ENCODE measurements at regions not wholly inside any gene's neighbourhood (a gene's known extent, or its start where the extent isn't known, plus 50 kb on each side); places are given as distances from the start of the nearest gene placed in this dataset.

- no peak overlapping the region for H3K9ac ChIP-seq (ENCODE audit: control insufficient read depth, insufficient read depth, low read length)
- H3K9me3 ChIP-seq (replicated peaks; ENCODE audit: control insufficient read depth, insufficient read depth, low read length), result no peaks in the 10 kb centered on the region
- no peak overlapping the region for H3K27ac ChIP-seq (ENCODE audit: control insufficient read depth, insufficient read depth)
- WGBS (ENCODE audit: insufficient coverage, insufficient replicate concordance, low lambda C conversion rate, missing lambda C conversion rate), result 5% methylated on average over 1 of the region's 1 CpG
- no TSS peak for BruUV-seq (replicated peaks)
- TF ChIP-seq EGR1 (IDR thresholded peaks at IDR 0.05; ENCODE audit: borderline replicate concordance in 1 of 2, low read depth in 2 of 2, low read length in 2 of 2) (no peak), RAD51 (IDR thresholded peaks at IDR 0.05) (no peak)
- no peak for ATAC-seq
- no peak overlapping the region for H2AFZ ChIP-seq (ENCODE audit: control insufficient read depth, low read depth, low read length)
- no peak for FAIRE-seq
- CTCF ChIA-PET, result interaction anchor here (1.4 kb wide), 1 partner anchor 10 kb away, joined by 3 read pairs; no protein-coding TSS in a partner anchor
- no peaks in the 10 kb centered on the region for H3K4me1 ChIP-seq (ENCODE audit: control insufficient read depth, insufficient read depth, low read length)
- H3K79me2 ChIP-seq (ENCODE audit: control insufficient read depth, insufficient read depth, low read length), result no peaks in the 10 kb centered on the region
- H4K20me1 ChIP-seq (ENCODE audit: control insufficient read depth, insufficient read depth), result no peaks in the 10 kb centered on the region
- DNase-seq (ENCODE audit: low read depth, low spot score), result no peak
- no peak overlapping the region for H3K4me3 ChIP-seq
- in situ Hi-C loops (cut with MboI), result no loop called here
- no peak overlapping the region for H3K4me2 ChIP-seq (ENCODE audit: control insufficient read depth, insufficient read depth)
- intact Hi-C loops (cut with micrococcal nuclease; ENCODE audit: unreplicated experiment), result no loop called here
- SMC1A ChIA-PET (ENCODE audit: uncharacterized antibody, unreplicated experiment), result no interaction called here
- POLR2A ChIA-PET, result no interaction called here
- RAD21 ChIA-PET (ENCODE audit: unreplicated experiment), result no interaction called here
- H3K27me3 ChIP-seq (replicated peaks in 1 of 2; ENCODE audit: control insufficient read depth in 2 of 2, insufficient read depth in 2 of 2, low read length in 1 of 2), result no peaks in the 10 kb centered on the region
- H3K36me3 ChIP-seq (ENCODE audit: control insufficient read depth in 2 of 2, insufficient read depth in 2 of 2, low read length in 1 of 2), result no peaks in the 10 kb centered on the region
Observed at GRCh38 chr1:99137554-99138206, 126.6 kb upstream of the PLPPR4 start.

DNA sequence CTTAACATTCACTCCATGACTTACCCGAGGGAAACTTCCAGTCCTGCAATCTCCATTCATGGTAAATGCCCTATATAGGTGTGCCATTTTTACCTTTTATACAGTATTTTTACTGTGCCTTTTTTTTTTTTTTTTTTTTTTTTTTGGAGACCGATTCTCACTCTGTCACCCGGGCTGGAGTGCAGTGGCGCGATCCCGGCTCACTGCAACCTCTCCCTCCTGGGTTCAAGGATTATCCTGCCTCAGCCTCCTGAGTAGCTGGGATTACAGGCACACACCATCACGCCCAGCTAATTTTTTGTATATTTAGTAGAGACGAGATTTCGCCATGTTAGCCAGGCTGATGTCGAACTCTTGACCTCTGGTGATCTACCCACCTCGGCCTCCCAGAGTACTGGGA is 124.4 kb upstream of the PLPPR4 start:
- H3K79me2 ChIP-seq (ENCODE audit: control insufficient read depth, insufficient read depth, low read length), result no peaks in the 10 kb centered on the region
- ChIA-PET CTCF (no interaction called here), RAD21 (ENCODE audit: unreplicated experiment) (no interaction called here), POLR2A (no interaction called here), SMC1A (ENCODE audit: uncharacterized antibody, unreplicated experiment) (no interaction called here)
- no peak overlapping the region for H3K27ac ChIP-seq (ENCODE audit: control insufficient read depth, insufficient read depth)
- WGBS (ENCODE audit: insufficient coverage, insufficient replicate concordance, low lambda C conversion rate, missing lambda C conversion rate), result 44% methylated on average over 10 of the region's 11 CpGs
- FAIRE-seq, result no peak
- no peak for DNase-seq (ENCODE audit: low read depth, low spot score)
- no peaks in the 10 kb centered on the region for H4K20me1 ChIP-seq (ENCODE audit: control insufficient read depth, insufficient read depth)
- no peaks in the 10 kb centered on the region for H3K27me3 ChIP-seq (replicated peaks in 1 of 2; ENCODE audit: control insufficient read depth in 2 of 2, insufficient read depth in 2 of 2, low read length in 1 of 2)
- intact Hi-C loops (cut with micrococcal nuclease; ENCODE audit: unreplicated experiment), result no loop called here
- ATAC-seq, result no peak
- no peak overlapping the region for H3K4me2 ChIP-seq (ENCODE audit: control insufficient read depth, insufficient read depth)
- in situ Hi-C loops (cut with MboI), result no loop called here
- H3K4me1 ChIP-seq (ENCODE audit: control insufficient read depth, insufficient read depth, low read length), result no peaks in the 10 kb centered on the region
- no peak overlapping the region for H3K4me3 ChIP-seq
- no peak overlapping the region for H2AFZ ChIP-seq (ENCODE audit: control insufficient read depth, low read depth, low read length)
- H3K9ac ChIP-seq (ENCODE audit: control insufficient read depth, insufficient read depth, low read length), result no peak overlapping the region
- H3K9me3 ChIP-seq (replicated peaks; ENCODE audit: control insufficient read depth, insufficient read depth, low read length), result no peaks in the 10 kb centered on the region
- H3K36me3 ChIP-seq (ENCODE audit: control insufficient read depth in 2 of 2, insufficient read depth in 2 of 2, low read length in 1 of 2), result no peaks in the 10 kb centered on the region
- BruUV-seq (replicated peaks), result no TSS peak
- TF ChIP-seq, protein P1, sequence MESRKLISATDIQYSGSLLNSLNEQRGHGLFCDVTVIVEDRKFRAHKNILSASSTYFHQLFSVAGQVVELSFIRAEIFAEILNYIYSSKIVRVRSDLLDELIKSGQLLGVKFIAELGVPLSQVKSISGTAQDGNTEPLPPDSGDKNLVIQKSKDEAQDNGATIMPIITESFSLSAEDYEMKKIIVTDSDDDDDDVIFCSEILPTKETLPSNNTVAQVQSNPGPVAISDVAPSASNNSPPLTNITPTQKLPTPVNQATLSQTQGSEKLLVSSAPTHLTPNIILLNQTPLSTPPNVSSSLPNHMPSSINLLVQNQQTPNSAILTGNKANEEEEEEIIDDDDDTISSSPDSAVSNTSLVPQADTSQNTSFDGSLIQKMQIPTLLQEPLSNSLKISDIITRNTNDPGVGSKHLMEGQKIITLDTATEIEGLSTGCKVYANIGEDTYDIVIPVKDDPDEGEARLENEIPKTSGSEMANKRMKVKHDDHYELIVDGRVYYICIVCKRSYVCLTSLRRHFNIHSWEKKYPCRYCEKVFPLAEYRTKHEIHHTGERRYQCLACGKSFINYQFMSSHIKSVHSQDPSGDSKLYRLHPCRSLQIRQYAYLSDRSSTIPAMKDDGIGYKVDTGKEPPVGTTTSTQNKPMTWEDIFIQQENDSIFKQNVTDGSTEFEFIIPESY (IDR thresholded peaks at IDR 0.05), result no peak
- TF ChIP-seq CHD1 (IDR thresholded peaks at IDR 0.05; ENCODE audit: low read depth, low read length) (no peak), SUPT20H (IDR thresholded peaks at IDR 0.05; ENCODE audit: borderline replicate concordance, control insufficient read depth, low read depth, low read length) (no peak), HDGF (IDR thresholded peaks at IDR 0.05) (no peak), YBX1 (IDR thresholded peaks at IDR 0.05) (no peak), PAX5 (IDR thresholded peaks at IDR 0.05; ENCODE audit: borderline replicate concordance, low read depth, low read length) (no peak), BHLHE40 (IDR thresholded peaks at IDR 0.05; ENCODE audit: borderline replicate concordance in 1 of 2, low read depth in 2 of 2, low read length in 1 of 2) (no peak), TARDBP (IDR thresholded peaks at IDR 0.05; ENCODE audit: borderline replicate concordance) (no peak)
- TF ChIP-seq, protein P2, sequence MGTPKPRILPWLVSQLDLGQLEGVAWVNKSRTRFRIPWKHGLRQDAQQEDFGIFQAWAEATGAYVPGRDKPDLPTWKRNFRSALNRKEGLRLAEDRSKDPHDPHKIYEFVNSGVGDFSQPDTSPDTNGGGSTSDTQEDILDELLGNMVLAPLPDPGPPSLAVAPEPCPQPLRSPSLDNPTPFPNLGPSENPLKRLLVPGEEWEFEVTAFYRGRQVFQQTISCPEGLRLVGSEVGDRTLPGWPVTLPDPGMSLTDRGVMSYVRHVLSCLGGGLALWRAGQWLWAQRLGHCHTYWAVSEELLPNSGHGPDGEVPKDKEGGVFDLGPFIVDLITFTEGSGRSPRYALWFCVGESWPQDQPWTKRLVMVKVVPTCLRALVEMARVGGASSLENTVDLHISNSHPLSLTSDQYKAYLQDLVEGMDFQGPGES (IDR thresholded peaks at IDR 0.05), result no peak
- TF ChIP-seq, protein P3, sequence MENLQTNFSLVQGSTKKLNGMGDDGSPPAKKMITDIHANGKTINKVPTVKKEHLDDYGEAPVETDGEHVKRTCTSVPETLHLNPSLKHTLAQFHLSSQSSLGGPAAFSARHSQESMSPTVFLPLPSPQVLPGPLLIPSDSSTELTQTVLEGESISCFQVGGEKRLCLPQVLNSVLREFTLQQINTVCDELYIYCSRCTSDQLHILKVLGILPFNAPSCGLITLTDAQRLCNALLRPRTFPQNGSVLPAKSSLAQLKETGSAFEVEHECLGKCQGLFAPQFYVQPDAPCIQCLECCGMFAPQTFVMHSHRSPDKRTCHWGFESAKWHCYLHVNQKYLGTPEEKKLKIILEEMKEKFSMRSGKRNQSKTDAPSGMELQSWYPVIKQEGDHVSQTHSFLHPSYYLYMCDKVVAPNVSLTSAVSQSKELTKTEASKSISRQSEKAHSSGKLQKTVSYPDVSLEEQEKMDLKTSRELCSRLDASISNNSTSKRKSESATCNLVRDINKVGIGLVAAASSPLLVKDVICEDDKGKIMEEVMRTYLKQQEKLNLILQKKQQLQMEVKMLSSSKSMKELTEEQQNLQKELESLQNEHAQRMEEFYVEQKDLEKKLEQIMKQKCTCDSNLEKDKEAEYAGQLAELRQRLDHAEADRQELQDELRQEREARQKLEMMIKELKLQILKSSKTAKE (IDR thresholded peaks at IDR 0.05; ENCODE audit: low read depth, poor library complexity, severe bottlenecking), result no peak

Measured in GM12878 (cell line).